MM.1S (cell line): ENCODE measurements at regions not wholly inside any gene's neighbourhood (a gene's known extent, or its start where the extent isn't known, plus 50 kb on each side); places are given as distances from the start of the nearest gene placed in this dataset.

Experiments used
- CTCF ChIP-seq: fragments of 300-600 bp; sonication (generic); IDR thresholded peaks from 2 replicates; pipeline ENCODE4 v1.5.1; 2016; ENCODE audit warnings: antibody characterized with exemption, low read length, mixed read lengths
- EZH2phosphoT487 ChIP-seq: fragments of 300-600 bp; sonication (generic); IDR thresholded peaks from 2 replicates; pipeline ENCODE4 v1.6.1; 2018; ENCODE audit warnings: antibody characterized with exemption, low read length

- no peak for TF ChIP-seq EZH2phosphoT487
- TF ChIP-seq CTCF, result no peak
Observed at GRCh38 chr1:175250027-175250426, 57.5 kb upstream of the KIAA0040 start.
